ENCODE measurements at regions not wholly inside any gene's neighbourhood (a gene's known extent, or its start where the extent isn't known, plus 50 kb on each side); places are given as distances from the start of the nearest gene placed in this dataset.
"Not testable (repeated sequence)": the region's sequence is repeated elsewhere in the genome, so short reads cannot be mapped to it uniquely, and the experiment has no call there.

- no peak for TF ChIP-seq ZNF532 (CRISPR knock-in tag; IDR thresholded peaks at IDR 0.05; ENCODE audit: borderline replicate concordance)
- no peak for TF ChIP-seq ZNF317 (CRISPR knock-in tag; IDR thresholded peaks at IDR 0.05; ENCODE audit: borderline replicate concordance, low read depth)
- TF ChIP-seq TEAD4 (CRISPR knock-in tag; IDR thresholded peaks at IDR 0.05): no peak
- no peak for TF ChIP-seq ATF1 (CRISPR knock-in tag; IDR thresholded peaks at IDR 0.05)
- TF ChIP-seq MLX (CRISPR knock-in tag; IDR thresholded peaks at IDR 0.05): no peak
- TF ChIP-seq NFE2L1 (CRISPR knock-in tag; IDR thresholded peaks at IDR 0.05): no peak
These were observed 63.9 kb upstream of the CNEP1R1 start (continued) for GRCh38 chr16:49961089-49961488.

- H3K27ac Mint-ChIP-seq; H3K27me3 Mint-ChIP-seq (ENCODE audit: low read depth); H3K4me1 Mint-ChIP-seq; POLR2A ChIA-PET; H3K9me3 Mint-ChIP-seq; ATAC-seq; H3K36me3 Mint-ChIP-seq; DNase-seq (ENCODE audit: low spot score); H3K4me3 Mint-ChIP-seq: not testable (repeated sequence)
- CTCF ChIA-PET: interaction anchor here (0.6 to 1.1 kb wide), 2 partner anchors 62 to 171 kb away, joined by 3 to 4 read pairs; partner anchors contain the start of gene CNEP1R1
These were observed 62.5 kb upstream of the CNEP1R1 start for GRCh38 chr16:49962566-49962965.

GRCh38 chr16:49964316-49964715 lies 60.7 kb upstream of the CNEP1R1 start:
- Mint-ChIP-seq H3K27ac (no peak overlapping the region), H3K27me3 (ENCODE audit: low read depth) (no peaks in the 10 kb centered on the region), H3K9me3 (no peaks in the 10 kb centered on the region), H3K36me3 (no peaks in the 10 kb centered on the region), H3K4me1 (no peaks in the 10 kb centered on the region), H3K4me3 (no peak overlapping the region)
- CTCF ChIA-PET: interaction anchor here (1.0 kb wide), 1 partner anchor 61 kb away, joined by 3 read pairs; the partner anchor contains the start of gene CNEP1R1
- POLR2A ChIA-PET: no interaction called here
- TF ChIP-seq NFE2L1 (CRISPR knock-in tag; IDR thresholded peaks at IDR 0.05) (no peak), CREM (CRISPR knock-in tag; IDR thresholded peaks at IDR 0.05) (no peak), MLX (CRISPR knock-in tag; IDR thresholded peaks at IDR 0.05) (no peak), ZSCAN18 (CRISPR knock-in tag; IDR thresholded peaks at IDR 0.05) (no peak), SMAD4 (CRISPR knock-in tag; IDR thresholded peaks at IDR 0.05) (no peak), CDX4 (CRISPR knock-in tag; IDR thresholded peaks at IDR 0.05; ENCODE audit: borderline replicate concordance) (no peak), ATF1 (CRISPR knock-in tag; IDR thresholded peaks at IDR 0.05) (no peak), ZNF317 (CRISPR knock-in tag; IDR thresholded peaks at IDR 0.05; ENCODE audit: borderline replicate concordance, low read depth) (no peak), STAT6 (CRISPR knock-in tag; conservative IDR thresholded peaks at IDR 0.05; ENCODE audit: low read depth) (no peak)
- DNase-seq (ENCODE audit: low spot score): no peak
- ATAC-seq: no peak
